HG03469 (cell line): ENCODE measurements at regions not wholly inside any gene's neighbourhood (a gene's known extent, or its start where the extent isn't known, plus 50 kb on each side); places are given as distances from the start of the nearest gene placed in this dataset.

Experiments used
- ATAC-seq: cut with Tn5 transposase; IDR thresholded peaks from one replicate; pipeline ENCODE4 v1.9.1; 2021; ENCODE audit warnings: mild to moderate bottlenecking, moderate library complexity, moderate number of reproducible peaks; ENCODE audit not compliant: unreplicated experiment

DNA sequence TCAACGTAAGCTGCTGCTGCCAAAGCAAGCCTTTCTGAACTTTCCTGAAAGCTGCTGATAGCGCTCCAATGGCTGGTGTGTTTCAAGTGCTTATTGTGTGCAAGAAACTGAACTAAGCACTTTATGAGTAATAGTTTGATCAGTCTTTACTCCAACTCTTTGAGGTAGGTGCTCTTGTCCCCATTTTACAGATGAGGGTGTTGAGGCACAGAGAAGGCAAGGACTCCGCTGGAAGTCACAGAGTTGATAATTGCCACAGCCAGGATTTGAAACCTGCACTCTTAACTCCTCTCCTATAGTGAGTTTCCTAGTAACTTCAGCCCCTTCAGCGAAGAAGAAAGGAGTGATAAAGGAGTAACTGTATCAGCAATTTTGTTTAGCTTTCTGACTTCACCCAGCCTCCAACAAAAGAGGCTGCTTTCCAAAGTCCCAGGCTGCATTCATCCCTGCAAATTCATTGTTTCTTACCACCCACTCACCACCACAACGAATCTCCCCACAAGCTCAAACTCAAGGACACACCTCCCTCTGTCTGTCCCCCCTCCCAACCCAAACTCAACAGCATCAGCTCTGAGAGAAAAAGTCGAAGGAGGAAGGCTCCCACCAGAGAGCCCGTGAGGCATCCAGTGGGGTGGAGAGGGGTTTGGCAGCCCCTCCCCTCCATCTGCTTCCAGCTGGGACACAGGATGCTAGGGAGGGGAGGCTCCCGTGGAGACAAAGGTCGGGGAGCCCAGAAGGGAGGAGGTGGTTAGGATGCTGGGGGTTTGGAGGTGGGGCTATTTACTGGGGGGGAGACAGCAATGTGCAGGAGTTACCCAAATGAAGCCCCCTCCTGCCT lies 139.6 kb downstream of the NAV1 start:
- no peak for ATAC-seq

DNA sequence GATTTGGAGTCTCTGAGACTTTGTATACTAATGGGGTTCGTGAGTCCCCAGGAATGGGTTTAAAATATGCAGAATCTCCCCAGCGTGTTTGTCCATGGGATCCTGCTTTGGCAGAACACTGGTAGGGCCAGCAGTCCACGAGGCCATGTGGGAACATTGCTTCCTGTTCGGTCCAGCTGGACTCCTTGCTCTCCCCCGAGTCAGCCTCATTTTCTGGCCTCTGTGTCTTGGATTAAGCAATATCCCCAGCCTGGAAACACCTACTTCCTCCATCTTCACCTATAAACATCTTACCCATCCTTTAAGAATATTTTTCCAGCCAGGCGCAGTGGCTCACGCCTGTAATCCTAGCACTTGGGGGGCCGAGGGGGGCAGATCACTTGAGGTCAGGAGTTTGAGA lies 142.4 kb downstream of the NAV1 start:
- no peak for ATAC-seq

GRCh38 chr1:201682964-201683363 lies 144.0 kb downstream of the NAV1 start:
- no peak for ATAC-seq

DNA sequence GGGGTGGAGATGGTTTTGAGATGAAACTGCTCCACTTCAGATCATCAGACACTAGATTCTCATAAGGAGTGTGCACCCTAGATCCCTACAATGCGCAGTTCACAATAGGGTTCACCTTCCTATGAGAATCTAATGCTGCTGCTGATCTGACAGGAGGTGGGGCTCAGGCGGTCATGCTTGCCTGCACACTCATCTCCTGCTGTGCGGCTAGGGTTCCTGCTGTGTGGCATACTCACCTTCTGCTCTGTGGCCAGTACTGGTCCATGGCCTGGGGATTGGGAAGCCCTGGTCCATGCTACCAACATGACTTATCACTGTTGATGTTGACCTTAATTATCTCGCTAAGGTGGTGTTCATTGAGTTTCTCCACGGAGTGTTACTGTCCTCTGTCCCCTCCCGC lies 144.5 kb downstream of the NAV1 start:
- ATAC-seq = no peak

GRCh38 chr1:201685485-201685884 lies 143.5 kb upstream of the IPO9 start:
- no peak for ATAC-seq

GRCh38 chr1:201686714-201687455 lies 142.1 kb upstream of the IPO9 start:
- no peak for ATAC-seq

- no peak for ATAC-seq
These were observed 140.4 kb upstream of the IPO9 start for GRCh38 chr1:201688514-201688913.

GRCh38 chr1:201689647-201690046 lies 139.3 kb upstream of the IPO9 start:
- ATAC-seq = no peak

DNA sequence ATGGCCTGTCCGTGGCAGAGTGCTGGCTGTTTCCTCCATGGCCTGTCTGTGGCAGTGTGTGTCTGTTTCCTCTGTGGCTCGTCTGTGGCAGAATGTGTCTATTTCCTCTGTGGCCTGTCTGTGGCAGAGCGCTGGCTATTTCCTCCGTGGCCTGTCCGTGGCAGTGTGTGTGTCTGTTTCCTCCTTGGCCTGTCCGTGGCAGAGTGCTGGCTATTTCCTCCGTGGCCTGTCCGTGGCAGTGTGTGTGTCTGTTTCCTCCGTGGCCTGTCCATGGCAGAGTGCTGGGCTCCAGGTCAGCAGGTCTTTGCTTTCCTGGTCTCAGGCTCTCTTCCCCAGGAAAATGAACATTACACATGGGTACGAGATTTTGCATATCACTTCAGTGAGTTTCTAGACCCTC lies 138.4 kb upstream of the IPO9 start:
- ATAC-seq = no peak

- ATAC-seq = no peak
These were observed 137.0 kb upstream of the IPO9 start for GRCh38 chr1:201691716-201692554.

- no peak for ATAC-seq
These were observed 136.2 kb upstream of the IPO9 start for GRCh38 chr1:201692555-201693394.

- no peak for ATAC-seq
These were observed 134.9 kb upstream of the IPO9 start for GRCh38 chr1:201693890-201694607.

DNA sequence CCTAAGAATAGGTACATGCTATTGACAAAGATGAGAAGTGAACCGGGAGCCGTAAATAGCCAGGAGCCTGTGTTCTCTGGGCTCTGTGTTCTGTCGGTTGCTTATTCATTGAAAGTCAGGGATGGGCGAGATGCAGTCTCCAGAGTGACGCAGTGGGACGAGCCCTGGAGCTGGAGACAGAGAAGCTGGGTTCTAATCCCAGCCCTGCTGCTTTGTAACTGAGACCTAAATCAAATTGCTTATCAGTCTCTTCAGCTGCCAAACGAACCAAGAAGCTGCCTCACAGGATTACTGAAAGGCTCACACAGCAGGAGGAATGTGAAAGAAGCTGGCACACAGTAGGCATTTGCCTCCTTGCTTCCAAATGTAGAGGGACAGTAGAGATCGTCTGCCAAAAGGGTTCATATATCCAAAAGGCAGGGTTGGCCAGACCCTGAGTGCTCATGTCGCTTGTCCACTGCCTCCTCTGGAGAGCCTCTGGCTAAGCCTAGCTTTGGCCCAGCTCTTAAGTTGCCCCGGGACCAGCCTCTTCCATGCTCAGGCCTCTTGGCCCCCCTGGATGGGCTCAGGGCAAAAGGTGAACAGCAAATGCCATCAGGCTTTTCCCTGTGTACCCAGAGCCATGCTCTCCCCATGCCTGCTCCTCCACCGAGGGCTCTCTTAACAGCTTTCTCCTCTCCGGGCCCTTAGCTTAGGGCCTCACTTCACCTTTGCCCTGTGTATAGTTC lies 134.2 kb upstream of the IPO9 start:
- no peak for ATAC-seq

DNA sequence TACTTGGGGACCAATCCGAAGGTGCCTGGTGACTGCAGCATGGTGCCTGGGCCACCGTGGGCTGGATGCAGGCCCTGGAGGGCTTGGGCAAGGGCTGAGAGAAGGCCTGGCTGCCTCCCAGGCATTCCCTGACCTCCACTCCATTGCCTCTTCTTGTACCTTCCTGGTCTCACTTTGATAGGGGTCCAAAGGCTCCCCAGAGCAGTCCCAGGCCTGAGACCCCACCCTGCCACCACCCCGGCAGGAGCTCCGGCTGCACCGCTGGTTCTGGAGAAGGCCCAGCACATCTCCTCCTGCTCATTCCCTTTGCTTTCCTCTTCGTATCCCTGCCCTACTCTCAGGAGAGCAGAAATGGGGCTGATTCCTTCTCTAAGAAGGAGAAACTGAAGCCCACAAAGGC lies 133.3 kb upstream of the IPO9 start:
- no peak for ATAC-seq

GRCh38 chr1:201696217-201696761 lies 132.7 kb upstream of the IPO9 start:
- no peak for ATAC-seq

GRCh38 chr1:201697174-201697573 lies 131.8 kb upstream of the IPO9 start:
- ATAC-seq = no peak

- no peak for ATAC-seq
These were observed 127.1 kb upstream of the IPO9 start for GRCh38 chr1:201701831-201702230.

DNA sequence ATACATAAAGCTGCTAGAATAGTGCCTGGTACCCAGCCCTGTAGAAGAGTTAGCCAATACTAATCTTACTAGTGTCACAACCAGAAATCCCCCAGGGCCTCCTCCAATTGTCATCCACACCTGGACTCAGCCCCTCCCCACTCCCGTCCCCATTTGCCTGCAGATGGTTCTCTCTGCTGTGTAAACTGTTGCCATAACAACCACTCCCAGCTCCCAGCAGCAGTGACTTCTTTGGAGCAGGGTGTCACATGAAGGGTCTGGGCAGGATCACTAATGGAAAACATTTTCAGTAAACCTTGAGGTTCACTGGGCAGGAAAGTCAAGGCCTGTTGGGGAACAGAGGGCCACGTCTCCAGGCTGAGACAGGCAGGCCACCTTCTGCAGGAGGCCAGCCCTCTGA lies 126.0 kb upstream of the IPO9 start:
- ATAC-seq = no peak
